ENCODE measurements at regions not wholly inside any gene's neighbourhood (a gene's known extent, or its start where the extent isn't known, plus 50 kb on each side); places are given as distances from the start of the nearest gene placed in this dataset.

DNA sequence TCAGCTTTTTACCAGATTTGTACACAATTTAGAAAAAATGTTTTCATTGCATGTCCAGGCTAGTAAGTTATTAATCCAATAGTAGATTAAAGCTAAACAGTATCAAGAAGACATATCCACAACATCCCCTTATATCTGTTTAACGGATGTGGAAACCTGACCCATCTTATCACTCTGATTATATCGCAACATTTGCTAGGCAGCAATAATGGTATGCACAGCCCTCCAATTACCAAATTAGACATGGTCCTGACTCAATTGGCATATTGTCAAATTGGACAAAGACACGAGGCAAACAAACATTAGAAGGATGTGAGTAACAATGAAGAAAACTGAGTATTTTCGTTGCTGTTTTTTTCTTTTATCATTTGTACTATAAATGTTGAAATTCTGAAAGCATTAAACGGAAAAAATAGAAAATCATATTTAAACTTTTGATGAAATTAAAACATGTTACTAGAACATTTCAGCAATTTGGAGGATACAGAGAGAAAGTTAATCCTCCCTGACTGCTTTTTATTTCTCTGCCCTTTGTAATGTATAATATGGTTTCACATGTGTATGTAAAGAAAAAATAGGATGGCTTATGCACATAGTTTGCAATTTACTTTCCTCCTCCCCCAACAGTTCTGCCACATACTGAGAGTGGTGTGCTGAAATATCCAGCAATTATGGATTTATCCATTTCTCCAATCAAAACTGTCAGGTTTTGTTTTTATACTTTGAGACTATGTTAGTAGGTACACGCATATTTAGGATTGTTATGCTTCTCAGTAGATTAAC, 633.7 kb downstream of the ZIC1 start:
- DNase-seq: no peak

DNA sequence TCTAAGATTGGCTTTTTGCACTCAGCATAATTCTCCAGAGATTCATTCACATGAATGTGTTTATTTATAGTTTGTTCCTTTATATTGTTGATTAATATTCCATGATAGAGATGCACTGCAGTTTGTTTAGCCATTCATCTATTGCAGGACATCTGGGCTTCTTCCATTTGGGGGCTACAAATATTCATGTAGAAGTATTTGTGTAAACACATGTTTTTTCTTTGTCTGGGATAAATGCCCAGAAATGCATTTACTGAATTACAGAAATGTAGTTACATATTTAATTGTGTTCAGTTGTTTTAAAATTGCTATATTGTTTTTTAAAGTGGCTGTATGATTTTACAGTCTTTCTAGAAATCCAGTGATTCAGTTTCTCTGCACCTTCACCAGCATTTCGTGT, 635.0 kb downstream of the ZIC1 start:
- no peak for DNase-seq

DNA sequence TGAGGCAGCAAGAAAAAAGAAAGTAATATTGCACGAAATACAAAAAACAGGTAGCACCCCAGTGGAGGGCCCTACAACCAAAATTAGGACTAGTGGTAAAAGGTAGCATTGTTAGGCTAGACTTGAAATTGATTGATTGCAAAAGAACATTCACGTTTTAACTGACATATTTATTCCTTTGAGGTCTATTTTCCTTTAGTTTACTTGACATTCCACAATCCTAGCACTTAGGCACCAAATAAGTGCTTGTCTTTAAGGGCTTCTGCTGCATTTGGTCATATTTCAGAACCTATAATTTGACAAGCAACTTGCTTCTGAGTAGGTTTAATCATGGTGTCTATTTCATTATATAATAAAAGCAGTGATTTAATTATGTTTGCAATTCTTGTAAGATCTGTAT, 642.7 kb upstream of the AGTR1 start:
- no peak for DNase-seq

DNA sequence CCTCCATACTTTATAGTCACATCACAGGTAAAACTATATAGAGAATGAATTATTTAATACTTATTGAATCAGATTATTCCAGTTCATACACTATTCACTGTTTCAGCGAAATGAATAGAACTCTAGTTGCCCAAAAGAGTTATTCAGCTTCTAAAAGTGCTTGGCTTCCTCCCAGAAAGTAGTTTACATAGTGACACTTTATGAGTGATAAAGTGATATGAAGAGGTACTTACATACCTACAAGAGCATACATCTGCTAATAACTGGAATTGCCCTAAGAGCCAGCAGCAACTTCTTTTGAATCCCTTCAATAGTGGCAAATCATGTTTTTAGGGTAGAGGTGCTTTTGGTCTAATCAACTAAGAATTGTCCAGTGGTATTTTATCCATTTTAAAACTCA, 635.1 kb upstream of the AGTR1 start:
- DNase-seq: no peak

DNA sequence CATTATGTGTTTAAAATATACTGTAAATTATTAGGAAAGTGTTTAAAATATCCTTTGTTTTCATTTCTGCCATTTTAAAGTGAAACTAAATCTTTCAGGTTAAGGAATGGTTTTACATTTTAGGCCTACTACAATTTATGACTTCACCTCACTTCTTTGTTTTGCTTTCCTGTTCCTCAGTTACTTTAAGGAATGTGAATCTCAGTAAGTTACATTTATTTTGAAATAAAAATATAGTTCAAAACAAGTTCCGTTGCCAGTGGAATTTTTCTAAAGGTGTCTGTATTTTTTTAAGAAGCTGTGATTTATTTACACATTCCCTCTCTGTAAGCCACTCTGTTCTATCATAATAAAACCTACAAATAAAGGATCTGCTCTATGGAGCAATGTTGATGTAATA, 630.9 kb upstream of the AGTR1 start:
- no peak for DNase-seq

DNA sequence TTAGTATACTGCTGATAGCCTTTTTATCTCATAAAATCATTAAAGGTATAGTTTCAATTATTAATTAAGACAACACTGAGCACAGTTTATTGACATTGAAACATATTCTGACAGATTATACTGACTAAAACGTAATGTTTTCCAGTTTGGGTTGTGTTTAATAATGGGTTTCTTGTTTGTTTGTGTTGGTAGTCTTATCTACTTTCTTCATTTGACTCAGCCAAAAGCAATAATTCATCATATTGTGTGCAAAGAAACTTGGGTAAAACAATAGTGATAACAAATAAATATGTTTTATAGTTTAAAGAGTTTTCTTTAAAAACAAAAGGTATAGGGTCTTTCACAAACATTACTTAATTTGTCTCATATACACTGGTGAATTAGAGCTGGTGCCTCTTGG, 629.2 kb upstream of the AGTR1 start:
- DNase-seq: no peak

DNA sequence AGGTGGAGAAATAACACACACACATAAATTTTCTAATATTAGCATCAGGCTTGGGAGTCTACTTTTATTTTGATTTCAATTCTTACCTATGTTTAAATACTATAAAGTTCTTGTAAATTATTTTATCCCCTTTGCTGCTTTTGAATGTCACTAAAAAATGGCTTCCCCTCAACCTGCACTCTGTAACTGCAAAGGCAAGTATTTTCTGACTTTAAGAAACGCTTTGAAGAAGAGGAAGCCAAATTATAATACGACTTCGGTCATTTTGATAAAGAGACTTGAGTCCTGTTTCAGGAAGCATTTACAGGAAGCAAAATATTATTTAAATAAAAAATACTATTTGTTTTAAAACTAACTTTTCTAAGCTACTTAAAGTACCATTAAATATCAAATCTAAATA, 627.7 kb upstream of the AGTR1 start:
- no peak for DNase-seq

DNA sequence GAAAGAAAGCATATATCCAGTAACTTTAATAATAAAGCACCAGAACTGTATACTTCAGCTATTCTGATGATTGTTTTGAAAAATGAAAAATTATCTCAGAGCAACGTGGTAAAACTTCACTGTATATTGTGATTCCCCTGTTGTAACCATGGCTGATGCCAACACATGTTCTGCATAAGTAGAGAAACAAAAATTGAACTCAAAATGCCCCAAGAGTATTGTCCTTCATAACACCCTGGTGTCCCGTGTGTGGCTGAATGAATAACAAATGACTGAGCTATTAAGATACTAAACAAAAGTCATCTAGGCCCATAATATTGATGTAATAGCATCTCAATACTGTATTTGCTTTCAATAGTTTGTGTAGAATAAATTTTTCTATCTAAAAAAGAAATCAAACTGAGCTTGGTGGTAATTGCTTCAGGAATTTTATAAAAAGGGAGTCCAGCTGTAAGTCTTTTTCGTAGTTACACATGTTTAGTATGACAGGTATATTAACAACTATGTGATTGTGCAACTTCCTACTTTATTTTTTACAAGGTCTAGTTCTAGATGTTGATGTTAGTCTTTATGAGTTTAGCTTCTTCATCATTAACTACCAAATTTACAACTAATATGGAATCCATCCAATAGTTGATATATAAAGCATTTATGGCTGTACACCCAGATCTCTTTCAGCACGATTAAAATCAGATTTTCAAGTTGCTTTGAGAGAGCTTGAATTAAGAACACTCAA, 623.8 kb upstream of the AGTR1 start:
- DNase-seq: no peak

DNA sequence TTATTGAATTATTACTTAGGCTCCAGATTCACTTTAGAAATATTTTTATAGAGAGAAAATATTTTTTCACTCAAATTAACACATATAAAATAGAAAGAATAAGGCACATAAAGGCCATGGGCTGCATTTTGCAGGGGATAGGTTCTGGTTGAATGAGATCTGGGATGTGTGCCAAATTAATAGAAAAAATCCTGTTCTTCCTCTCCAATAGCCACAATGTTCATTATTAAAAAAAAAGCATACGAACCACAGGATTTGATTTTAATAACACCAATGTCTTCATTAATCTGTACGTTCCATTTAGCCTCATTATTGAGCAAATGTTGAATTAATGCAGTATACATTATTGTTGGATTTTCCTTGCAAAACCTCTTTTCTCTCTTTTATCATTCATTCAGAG, 622.8 kb upstream of the AGTR1 start:
- no peak for DNase-seq

DNA sequence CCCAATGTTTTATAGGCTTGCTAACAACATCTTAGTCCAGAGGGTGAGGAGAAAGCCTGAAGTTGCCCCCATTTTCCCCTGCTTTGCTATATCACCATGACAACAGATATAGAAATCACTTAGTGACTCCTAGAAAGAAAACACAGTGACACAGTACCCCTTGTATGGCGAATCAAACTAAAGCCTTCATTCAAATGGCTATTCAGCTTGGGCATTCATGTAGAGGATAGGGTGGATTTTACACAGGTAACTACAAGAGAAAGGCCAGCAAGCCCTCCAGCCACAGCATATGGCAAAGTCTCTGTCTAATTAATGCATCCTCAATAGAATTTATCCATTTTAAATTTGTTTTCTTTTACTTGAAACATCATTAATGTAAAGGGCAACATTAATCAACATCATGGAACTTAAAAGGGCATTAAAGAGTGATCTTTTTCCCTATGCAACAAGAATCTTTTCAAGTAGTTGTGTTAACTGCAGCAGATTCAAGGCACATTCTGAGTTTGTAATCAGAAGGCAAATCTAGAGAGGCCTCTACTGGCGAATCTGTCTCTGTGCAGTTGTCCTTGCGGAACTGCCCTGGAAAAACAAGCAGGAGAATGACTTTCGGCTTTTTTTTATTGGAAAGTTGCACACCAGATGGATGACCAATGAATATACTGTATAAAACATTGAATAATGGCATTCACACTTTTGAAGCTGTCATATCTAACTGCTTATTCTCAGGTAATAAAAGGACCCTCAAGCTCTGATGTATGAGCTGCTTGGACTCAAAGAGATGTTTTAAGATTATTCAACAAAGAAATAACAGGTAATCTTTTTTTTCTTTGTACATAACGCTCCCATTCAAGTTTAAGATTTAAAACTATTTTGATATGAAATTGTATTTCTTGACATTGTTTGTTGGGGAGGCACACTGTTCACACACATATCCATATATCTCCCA, 621.7 kb upstream of the AGTR1 start:
- no peak for DNase-seq

DNA sequence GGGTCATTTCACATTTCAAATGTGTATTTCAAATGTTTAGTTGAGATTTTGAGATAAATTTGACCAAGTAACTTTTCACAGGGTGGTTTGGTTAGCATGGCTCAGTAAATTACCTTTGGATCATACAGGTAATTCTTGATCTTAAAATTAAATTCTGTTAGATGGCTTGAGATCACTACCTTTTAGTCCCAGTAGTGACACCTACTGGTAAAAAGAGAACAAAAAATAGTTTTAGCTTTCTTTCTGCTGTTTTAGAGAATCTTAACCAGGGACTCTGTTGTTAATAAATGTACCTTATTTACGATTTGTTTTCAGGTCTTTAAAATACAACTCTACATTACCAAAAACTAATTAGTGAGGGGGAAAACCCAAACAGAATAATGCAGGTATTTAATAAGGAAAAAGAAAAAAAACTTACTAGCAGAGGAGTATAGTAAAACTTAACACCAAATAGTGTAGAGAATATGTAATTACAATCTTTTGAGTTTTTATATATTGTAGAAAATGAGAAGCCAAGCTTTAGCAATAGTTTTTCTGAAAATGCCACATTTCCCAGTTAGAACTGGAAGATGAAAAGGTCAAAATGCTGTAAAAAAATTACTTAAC, 620.3 kb upstream of the AGTR1 start:
- peak; percentile 8 for DNase-seq

DNA sequence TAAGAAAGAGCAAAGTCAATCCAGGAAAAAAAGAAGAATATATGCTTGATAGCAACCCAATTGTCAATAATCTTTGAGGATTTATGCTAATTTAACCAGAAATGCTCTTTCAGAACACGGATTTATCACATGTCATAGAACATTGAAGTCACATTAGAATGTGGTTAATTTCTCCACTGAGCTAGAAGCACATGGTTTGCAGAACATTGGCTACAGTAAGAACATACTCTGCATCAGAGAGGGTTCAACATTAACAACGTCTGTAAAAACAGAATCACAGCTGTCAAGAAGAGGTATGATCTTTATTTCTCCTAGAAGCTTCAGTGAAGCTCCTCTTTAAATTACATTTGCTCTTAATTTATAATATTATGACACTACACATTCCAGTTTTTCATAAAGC, 619.7 kb upstream of the AGTR1 start:
- DNase-seq: no peak

DNA sequence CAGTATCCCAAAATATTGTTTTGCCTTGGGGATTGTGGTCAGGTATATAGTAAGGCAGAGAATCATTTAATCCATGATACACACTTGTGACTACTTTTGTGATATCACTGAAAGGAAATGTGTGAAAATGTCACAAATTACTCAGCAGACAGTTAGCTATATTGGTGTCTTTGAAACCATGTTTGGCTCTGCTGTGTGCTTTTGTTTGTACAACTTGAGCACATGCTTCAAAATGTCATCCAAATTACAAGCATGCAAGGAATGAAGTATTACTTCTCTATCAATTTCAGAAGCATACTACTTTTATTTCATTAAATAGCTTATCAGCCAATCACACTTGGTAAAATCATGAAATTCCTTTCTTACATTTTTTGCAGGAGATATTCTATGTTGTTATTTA, 619.0 kb upstream of the AGTR1 start:
- no peak for DNase-seq

DNA sequence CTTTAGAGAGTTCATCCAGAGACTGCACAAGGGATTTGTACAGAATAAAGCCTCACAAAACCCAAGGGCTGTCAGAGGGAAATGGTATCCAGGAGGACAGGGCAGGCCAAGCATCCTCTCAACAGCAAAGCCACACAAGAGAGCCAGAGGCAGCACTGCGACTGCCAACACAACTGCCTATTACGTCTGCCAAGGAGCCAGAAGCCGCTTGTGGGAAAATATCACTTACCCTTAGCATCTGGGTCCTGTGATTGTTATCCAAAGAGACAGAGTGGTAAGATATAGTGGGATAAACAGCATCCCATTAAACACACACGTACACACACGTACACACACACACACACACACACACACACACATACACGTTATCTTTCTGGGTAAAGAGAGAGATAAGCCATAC, 618.3 kb upstream of the AGTR1 start:
- DNase-seq: no peak

DNA sequence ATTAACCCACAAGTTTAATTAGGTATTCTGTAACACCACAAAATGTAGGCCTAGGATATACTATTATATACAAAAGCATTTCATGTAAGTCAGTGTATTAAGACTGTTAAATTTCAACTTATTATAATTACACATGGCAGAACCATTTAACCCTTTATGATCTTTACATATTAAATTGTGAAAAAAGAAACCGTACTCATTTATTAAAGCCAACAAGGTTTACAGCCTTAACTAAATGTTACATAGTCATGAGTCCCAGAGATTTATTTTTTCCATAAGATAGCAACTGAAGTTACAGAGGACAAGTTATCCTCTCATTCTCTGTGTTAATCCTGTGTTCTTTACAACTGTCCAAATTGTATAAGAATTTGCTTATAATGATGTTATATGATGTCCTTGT, 615.8 kb upstream of the AGTR1 start:
- no peak for DNase-seq

DNA sequence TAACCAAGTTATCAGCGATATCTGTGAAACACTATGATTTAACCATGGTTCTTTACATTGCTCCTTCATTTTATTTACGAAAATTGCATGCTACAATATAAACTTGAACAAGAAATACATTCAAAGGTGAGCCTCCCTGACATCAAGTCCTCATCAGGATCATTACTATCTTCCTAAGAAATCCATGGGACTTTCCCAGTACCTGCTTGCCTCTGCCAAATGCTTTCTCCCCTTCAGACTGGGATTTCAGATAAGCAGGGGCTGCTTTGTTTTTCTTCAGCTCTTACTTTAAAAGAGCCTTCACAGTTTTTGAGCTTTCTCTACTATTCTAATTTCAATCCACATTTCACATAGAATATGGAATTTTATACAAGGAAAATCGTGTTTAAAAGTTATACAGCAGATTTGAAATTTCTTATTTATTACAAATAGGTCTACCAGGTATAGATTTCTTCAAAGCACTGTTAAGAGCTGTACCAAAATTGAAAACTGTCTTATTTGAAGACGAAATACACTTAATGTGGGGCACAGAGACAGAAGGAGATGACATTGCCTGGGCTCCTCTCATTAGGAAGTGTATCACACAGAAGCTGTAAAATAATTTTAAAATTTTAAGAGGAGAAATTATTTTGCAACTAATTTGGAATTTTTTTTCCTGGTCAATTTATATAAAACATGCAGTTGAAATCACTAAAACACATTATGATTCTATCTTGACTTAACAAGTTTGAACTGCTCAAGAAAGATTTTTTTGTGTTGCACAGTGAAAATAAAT, 615.0 kb upstream of the AGTR1 start:
- no peak for DNase-seq

DNA sequence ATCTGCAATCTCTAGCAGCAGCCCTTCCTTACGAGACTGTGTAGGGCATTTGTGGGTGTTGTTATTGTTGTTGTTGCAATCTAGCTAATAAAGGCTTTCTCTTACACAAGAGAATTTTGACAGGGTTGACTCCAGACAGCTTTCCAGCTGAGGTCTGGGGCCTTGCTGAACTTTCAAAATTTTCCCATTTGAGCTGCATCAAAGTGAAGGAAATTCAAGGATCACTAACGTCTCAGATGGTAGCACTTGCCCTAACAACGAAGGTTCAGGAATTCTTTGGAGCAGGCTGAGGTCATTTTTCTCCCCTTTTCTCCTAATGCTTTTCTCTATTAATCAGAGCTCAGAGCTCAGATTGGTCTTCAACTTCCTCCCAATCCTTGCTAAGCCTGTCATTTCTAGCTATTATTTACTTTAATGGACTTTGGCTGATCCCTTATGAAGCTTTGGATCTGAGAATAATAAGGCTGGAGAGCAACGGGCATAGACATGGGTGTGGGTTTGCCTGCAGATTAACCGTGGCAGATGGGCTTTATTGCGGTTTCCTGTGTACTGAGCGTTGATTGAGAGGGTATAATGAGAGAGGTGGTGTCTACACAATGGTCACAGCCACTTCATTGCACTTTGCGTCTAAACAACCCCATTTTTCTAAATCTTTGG, 614.0 kb upstream of the AGTR1 start:
- no peak for DNase-seq

DNA sequence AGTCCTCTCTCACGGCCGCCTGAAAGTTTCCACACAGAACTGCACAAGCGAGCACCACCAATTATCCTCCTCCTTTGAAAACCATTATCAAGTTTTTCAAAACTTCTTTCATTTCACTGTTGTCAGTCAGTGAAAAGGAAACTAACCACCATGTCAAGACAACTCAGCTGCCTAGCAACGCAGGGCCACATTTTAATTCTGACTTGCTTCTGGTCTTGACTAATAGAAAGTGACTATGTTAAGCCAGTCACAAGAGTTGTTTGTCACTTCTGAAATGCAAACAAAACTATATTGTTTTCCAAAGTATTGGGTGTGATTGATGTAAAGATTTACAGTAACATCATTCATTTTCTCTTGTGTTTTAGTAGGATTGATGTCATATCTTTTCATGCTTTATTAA, 612.8 kb upstream of the AGTR1 start:
- no peak for DNase-seq

DNA sequence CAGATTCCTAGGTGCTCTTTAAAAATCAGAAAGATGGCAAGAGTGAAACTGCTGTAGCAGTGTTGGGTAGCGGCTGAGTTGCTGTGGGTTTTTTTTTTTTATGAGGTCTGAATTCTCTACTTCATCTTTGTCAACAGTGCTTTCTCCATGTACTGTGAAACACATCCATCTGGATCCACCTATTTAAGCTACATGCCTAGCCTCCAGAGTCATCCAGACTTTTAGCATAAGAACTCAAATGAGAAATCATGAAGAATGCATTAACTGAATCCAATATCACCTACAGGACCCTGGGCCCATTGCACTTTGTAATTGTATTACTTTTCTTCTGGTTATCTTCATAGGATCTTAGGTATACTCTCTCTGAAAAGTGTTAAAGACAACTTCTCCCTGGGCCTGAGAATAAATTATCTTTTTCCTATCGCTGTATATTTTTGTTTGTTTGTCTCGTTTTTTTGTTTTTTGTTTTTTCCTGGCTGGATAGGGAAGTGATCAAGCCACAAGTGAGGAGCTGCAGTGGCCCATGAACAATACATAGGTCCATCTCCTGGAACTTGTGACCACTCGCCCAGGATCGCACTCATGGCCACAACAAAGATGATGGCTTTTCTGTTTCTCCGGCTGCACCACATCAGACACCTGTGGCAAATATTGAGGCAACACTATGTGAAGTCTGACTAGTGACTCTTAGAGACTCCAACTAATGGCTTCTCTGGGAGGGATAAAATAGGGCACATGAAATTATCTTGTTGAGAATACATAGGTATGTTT, 609.9 kb upstream of the AGTR1 start:
- DNase-seq: no peak

DNA sequence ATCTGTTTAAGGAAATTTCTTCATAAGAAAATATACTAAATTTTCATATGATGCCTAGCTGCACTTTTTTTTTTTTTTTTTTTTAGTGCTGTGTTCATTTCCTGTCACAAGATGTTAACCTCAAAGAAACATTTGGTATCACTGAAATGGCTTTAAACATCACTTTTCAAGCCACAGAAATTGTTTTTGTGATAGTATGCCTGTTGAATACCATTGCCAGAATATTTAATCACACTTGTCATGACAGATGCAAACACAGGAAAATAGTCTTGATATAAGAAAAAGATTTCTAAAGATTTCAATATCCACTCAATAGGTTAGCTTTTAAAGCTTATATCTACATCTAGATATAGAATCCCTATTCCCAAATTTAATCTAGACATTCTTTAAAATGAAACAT, 608.5 kb upstream of the AGTR1 start:
- no peak for DNase-seq

DNA sequence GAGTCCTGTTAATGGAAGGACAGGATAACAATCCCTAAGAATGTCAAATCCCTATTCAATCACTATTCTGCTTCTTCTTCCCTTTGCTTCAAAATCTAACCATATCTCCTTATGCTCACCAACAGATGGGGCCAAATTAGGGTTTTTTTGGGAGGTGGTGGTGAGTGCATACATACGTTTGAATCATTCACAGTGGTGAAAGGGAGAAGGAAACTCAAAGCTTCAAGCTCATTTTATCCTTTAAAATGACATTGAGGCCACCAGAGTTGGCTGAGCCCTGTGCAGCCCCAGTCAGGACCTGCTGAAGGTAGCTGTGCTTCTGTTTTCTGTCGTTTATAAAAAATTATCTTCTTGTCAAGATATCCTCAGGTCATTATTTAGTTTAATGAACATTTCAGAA, 607.5 kb upstream of the AGTR1 start:
- no peak for DNase-seq

All from inflammatory macrophage treated with lipopolysaccharide for 4 hours (primary cell).